Endothelial cell of umbilical vein (primary cell): ENCODE measurements at regions not wholly inside any gene's neighbourhood (a gene's known extent, or its start where the extent isn't known, plus 50 kb on each side); places are given as distances from the start of the nearest gene placed in this dataset.

Experiments
- BruUV-seq: library from RNA; stranded (reverse); fragments of 400-500 nt; replicated peaks from 2 replicates; lab custom pipeline; 2021; lab: Mats Ljungman, UMichigan
- CTCF ChIA-PET: fragments of 300-600, 350-600 bp; sonication (Branson Sonifier 250); formaldehyde crosslinking; loops from one replicate; lab custom pipeline; 2021; ENCODE audit warnings: antibody characterized with exemption, inconsistent platforms; lab: Charles Lee
- POLR2A ChIA-PET: fragments of 300-600, 350-600 bp; sonication (Branson Sonifier 250); formaldehyde crosslinking; loops from one replicate; lab custom pipeline; 2021; ENCODE audit warnings: antibody characterized with exemption, inconsistent platforms; lab: Charles Lee
- DNase-seq: peaks from one replicate; pipeline ENCODE4 v3.0.0-alpha.2; 2011; ENCODE audit warnings: low read depth, low spot score
- FAIRE-seq: peaks from 2 replicates; lab custom pipeline; 2011; peaks lifted over from hg19 to GRCh38; lab: Jason Lieb, UNC
- H2AFZ ChIP-seq: 2 replicates; pipeline ENCODE4 v1.6.0; 2012; ENCODE audit warnings: low read depth, low read length, control low read depth, inconsistent platforms
- H3K27ac ChIP-seq: 2 replicates; pipeline ENCODE4 v1.5.1; 2011; ENCODE audit warnings: low read depth, mild to moderate bottlenecking, control low read depth, low read length, moderate library complexity; ENCODE audit not compliant: insufficient read depth
- H3K27me3 ChIP-seq, 2 experiments: 2 replicates each; pipeline versions ENCODE4 v1.6.0 to v1.6.1; 2011; ENCODE audit warnings: low read length in 2 of 2, mixed read lengths in 1 of 2; ENCODE audit not compliant: control insufficient read depth in 2 of 2, insufficient read depth in 2 of 2
- H3K36me3 ChIP-seq, 2 experiments: 2 replicates in 1 of 2; 3 replicates in 1 of 2; pipeline ENCODE4 v1.5.1; 2011; ENCODE audit warnings: low read length in 2 of 2, mild to moderate bottlenecking in 1 of 2, moderate library complexity in 1 of 2; ENCODE audit not compliant: control insufficient read depth in 2 of 2, insufficient read depth in 2 of 2; ENCODE audit errors: extremely low read depth in 1 of 2
- H3K4me1 ChIP-seq: 3 replicates; pipeline ENCODE4 v1.5.1; 2011; ENCODE audit warnings: mild to moderate bottlenecking, low read length; ENCODE audit not compliant: control insufficient read depth, insufficient read depth; ENCODE audit errors: extremely low read depth
- H3K4me2 ChIP-seq: 2 replicates; pipeline ENCODE4 v1.6.1; 2011; ENCODE audit warnings: low read length, control low read depth, mixed read lengths; ENCODE audit not compliant: insufficient read depth
- H3K4me3 ChIP-seq, 3 experiments: fragments of 200-600 bp in 1 of 3; sonication (generic), shearing (Covaris generic) in 1 of 3; replicated peaks in 1 of 3; 2 replicates each; pipeline ENCODE4 v1.5.1; 2011 to 2016; ENCODE audit warnings: control low read depth in 3 of 3, low read length in 3 of 3, mild to moderate bottlenecking in 2 of 3, inconsistent platforms in 1 of 3, low read depth in 1 of 3, moderate library complexity in 1 of 3; ENCODE audit not compliant: insufficient read depth in 1 of 3
- H3K79me2 ChIP-seq: 2 replicates; pipeline ENCODE4 v1.6.0; 2012; ENCODE audit warnings: low read length, inconsistent platforms; ENCODE audit not compliant: control insufficient read depth, insufficient read depth
- H3K9ac ChIP-seq: replicated peaks from 2 replicates; pipeline ENCODE3; 2011; ENCODE audit warnings: low read length, control low read depth; ENCODE audit not compliant: insufficient read depth; ENCODE audit errors: extremely low read depth
- H3K9me1 ChIP-seq: replicated peaks from 3 replicates; pipeline ENCODE4 v1.6.0; 2011; ENCODE audit warnings: mild to moderate bottlenecking, low read length; ENCODE audit not compliant: control insufficient read depth, insufficient read depth; ENCODE audit errors: extremely low read depth
- H3K9me3 ChIP-seq: replicated peaks from 2 replicates; pipeline ENCODE4 v1.5.1; 2012; ENCODE audit warnings: low read length, inconsistent platforms; ENCODE audit not compliant: control insufficient read depth, insufficient read depth
- H4K20me1 ChIP-seq: replicated peaks from 2 replicates; pipeline ENCODE3; 2011; ENCODE audit warnings: mild to moderate bottlenecking, low read length; ENCODE audit not compliant: control insufficient read depth, insufficient read depth; ENCODE audit errors: extremely low read depth
- EZH2 ChIP-seq: IDR thresholded peaks from 2 replicates; pipeline ENCODE4 v1.6.1; 2012; ENCODE audit warnings: borderline replicate concordance, low read depth, mild to moderate bottlenecking, moderate library complexity, low read length, inconsistent platforms; ENCODE audit not compliant: severe bottlenecking
- FOS ChIP-seq: IDR thresholded peaks from 2 replicates; pipeline ENCODE4 v1.6.1; 2011; ENCODE audit warnings: mild to moderate bottlenecking, low read length, moderate library complexity, borderline replicate concordance; ENCODE audit not compliant: insufficient read depth
- GATA2 ChIP-seq: IDR thresholded peaks from 2 replicates; pipeline ENCODE4 v1.7.0; 2011; ENCODE audit warnings: low read depth, mild to moderate bottlenecking, moderate library complexity, mixed read lengths, low read length; ENCODE audit not compliant: insufficient read length, insufficient read depth
- JUN ChIP-seq: IDR thresholded peaks from 2 replicates; pipeline ENCODE4 v1.6.1; 2011; ENCODE audit warnings: borderline replicate concordance, low read depth; ENCODE audit not compliant: insufficient read length, insufficient read depth
- MAX ChIP-seq: IDR thresholded peaks from 2 replicates; pipeline ENCODE4 v1.6.1; 2011; ENCODE audit not compliant: insufficient read depth, insufficient read length
- MYC ChIP-seq: IDR thresholded peaks from one replicate; pipeline ENCODE4 v1.6.1; 2011; ENCODE audit warnings: mild to moderate bottlenecking, low read depth, low read length
- POLR2A ChIP-seq: IDR thresholded peaks from 2 replicates; pipeline ENCODE4 v1.6.1; 2012; ENCODE audit warnings: low read depth, mild to moderate bottlenecking, control low read depth, low read length
- POLR2AphosphoS5 ChIP-seq: IDR thresholded peaks from 2 replicates; pipeline ENCODE4 v1.6.1; 2012; ENCODE audit warnings: low read depth, mild to moderate bottlenecking, control low read depth, low read length, moderate library complexity; ENCODE audit not compliant: insufficient read depth
- dilution Hi-C: fragments of 300-500 bp; cut with MboI; formaldehyde crosslinking; loops from one replicate; pipeline ENCODE4 v1.15.0; 2019; ENCODE audit warnings: low sequenced_read_pairs; ENCODE audit not compliant: extremely low pct_ligation_motif_present
- intact Hi-C: fragments of 100-400 bp; cut with micrococcal nuclease; formaldehyde crosslinking; loops from one replicate; pipeline ENCODE4 v1.10.0; 2022
- TF ChIP-seq, protein P1 (sequence below), 2 donors: IDR thresholded peaks; 1 replicate in 1 of 2; 2 replicates in 1 of 2; pipeline ENCODE4 v1.5.1; 2011; ENCODE audit warnings: low read length in 2 of 2, mild to moderate bottlenecking in 2 of 2, moderate library complexity in 2 of 2, control low read depth in 1 of 2, inconsistent platforms in 1 of 2, low read depth in 1 of 2; ENCODE audit not compliant: insufficient read depth in 1 of 2; ENCODE audit errors: extremely low read depth in 1 of 2

GRCh38 chr3:150080058-150080730, 109.5 kb upstream of the PFN2 start:
- dilution Hi-C loops (no loop called here), intact Hi-C loops (no loop called here)

More at GRCh38 chr3:150080058-150080730, 109.5 kb upstream of the PFN2 start:
- Histone ChIP-seq H3K9me3 (no peaks in the 10 kb centered on the region), H3K9ac (no peak overlapping the region), H3K4me2 (no peak overlapping the region), H3K27ac (no peak overlapping the region), H3K36me3 (no peaks in the 10 kb centered on the region), H3K4me3 (no peak overlapping the region), H3K27me3 (peaks cover 0 to 4% of the 10 kb centered on the region in 2 experiments), H4K20me1 (no peaks in the 10 kb centered on the region), H3K4me1 (no peaks in the 10 kb centered on the region), H3K9me1 (no peaks in the 10 kb centered on the region), H3K79me2 (no peaks in the 10 kb centered on the region), H2AFZ (no peak overlapping the region)
- no TSS peak for BruUV-seq
- ChIA-PET CTCF (no interaction called here), POLR2A (no interaction called here)
- FAIRE-seq (no peak), DNase-seq (no peak)
- TF ChIP-seq POLR2AphosphoS5 (no peak), MYC (no peak), MAX (no peak), JUN (no peak), EZH2 (no peak), GATA2 (no peak), FOS (no peak), POLR2A (no peak)
- TF ChIP-seq, protein P1, sequence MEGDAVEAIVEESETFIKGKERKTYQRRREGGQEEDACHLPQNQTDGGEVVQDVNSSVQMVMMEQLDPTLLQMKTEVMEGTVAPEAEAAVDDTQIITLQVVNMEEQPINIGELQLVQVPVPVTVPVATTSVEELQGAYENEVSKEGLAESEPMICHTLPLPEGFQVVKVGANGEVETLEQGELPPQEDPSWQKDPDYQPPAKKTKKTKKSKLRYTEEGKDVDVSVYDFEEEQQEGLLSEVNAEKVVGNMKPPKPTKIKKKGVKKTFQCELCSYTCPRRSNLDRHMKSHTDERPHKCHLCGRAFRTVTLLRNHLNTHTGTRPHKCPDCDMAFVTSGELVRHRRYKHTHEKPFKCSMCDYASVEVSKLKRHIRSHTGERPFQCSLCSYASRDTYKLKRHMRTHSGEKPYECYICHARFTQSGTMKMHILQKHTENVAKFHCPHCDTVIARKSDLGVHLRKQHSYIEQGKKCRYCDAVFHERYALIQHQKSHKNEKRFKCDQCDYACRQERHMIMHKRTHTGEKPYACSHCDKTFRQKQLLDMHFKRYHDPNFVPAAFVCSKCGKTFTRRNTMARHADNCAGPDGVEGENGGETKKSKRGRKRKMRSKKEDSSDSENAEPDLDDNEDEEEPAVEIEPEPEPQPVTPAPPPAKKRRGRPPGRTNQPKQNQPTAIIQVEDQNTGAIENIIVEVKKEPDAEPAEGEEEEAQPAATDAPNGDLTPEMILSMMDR (IDR thresholded peaks at IDR 0.05; ENCODE audit: extremely low read depth in 1 of 2, insufficient read depth in 1 of 2, low read depth in 1 of 2, low read length in 2 of 2), result no peak
